HG03520 (cell line): ENCODE measurements at regions not wholly inside any gene's neighbourhood (a gene's known extent, or its start where the extent isn't known, plus 50 kb on each side); places are given as distances from the start of the nearest gene placed in this dataset.

Source experiments
- ATAC-seq: cut with Tn5 transposase; IDR thresholded peaks from one replicate; pipeline ENCODE4 v1.9.1; 2021; ENCODE audit warnings: mild to moderate bottlenecking, moderate library complexity; ENCODE audit not compliant: unreplicated experiment

GRCh38 chr6:147117580-147117979, 86.6 kb upstream of the STXBP5 start:
- ATAC-seq: no peak

GRCh38 chr6:147119310-147119709, 84.9 kb upstream of the STXBP5 start:
- no peak for ATAC-seq

GRCh38 chr6:147122823-147123222, 81.4 kb upstream of the STXBP5 start:
- no peak for ATAC-seq

- no peak for ATAC-seq
Measured at GRCh38 chr6:147126618-147127022, 77.6 kb upstream of the STXBP5 start.

GRCh38 chr6:147127587-147127986, 76.6 kb upstream of the STXBP5 start:
- ATAC-seq: no peak

- no peak for ATAC-seq
Measured at GRCh38 chr6:147128056-147128455, 76.2 kb upstream of the STXBP5 start.

GRCh38 chr6:147131532-147132128, 72.6 kb upstream of the STXBP5 start:
- no peak for ATAC-seq

- ATAC-seq: no peak
Measured at GRCh38 chr6:147132889-147133288, 71.3 kb upstream of the STXBP5 start.

GRCh38 chr6:147133669-147134068, 70.5 kb upstream of the STXBP5 start:
- no peak for ATAC-seq

GRCh38 chr6:147135211-147135681, 69.0 kb upstream of the STXBP5 start:
- ATAC-seq: no peak

GRCh38 chr6:147136057-147136456, 68.2 kb upstream of the STXBP5 start:
- no peak for ATAC-seq

- ATAC-seq: no peak
Measured at GRCh38 chr6:147137986-147138385, 66.2 kb upstream of the STXBP5 start.

- no peak for ATAC-seq
Measured at GRCh38 chr6:147138835-147139234, 65.4 kb upstream of the STXBP5 start.

GRCh38 chr6:147141711-147142308, 62.4 kb upstream of the STXBP5 start:
- no peak for ATAC-seq

- no peak for ATAC-seq
Measured at GRCh38 chr6:147142684-147143245, 61.5 kb upstream of the STXBP5 start.

- no peak for ATAC-seq
Measured at GRCh38 chr6:147149092-147149491, 55.1 kb upstream of the STXBP5 start.

- no peak for ATAC-seq
Measured at GRCh38 chr6:147149826-147150225, 54.4 kb upstream of the STXBP5 start.

- ATAC-seq: no peak
Measured at GRCh38 chr6:147150293-147150692, 53.9 kb upstream of the STXBP5 start.
